ENCODE measurements at regions not wholly inside any gene's neighbourhood (a gene's known extent, or its start where the extent isn't known, plus 50 kb on each side); places are given as distances from the start of the nearest gene placed in this dataset.

- Histone ChIP-seq H3K9me3 (ENCODE audit: severe bottlenecking) (no peaks in the 10 kb centered on the region), H3K27ac (ENCODE audit: poor library complexity, severe bottlenecking) (no peak overlapping the region), H3K27me3 (ENCODE audit: insufficient read depth, poor library complexity, severe bottlenecking) (peaks cover 4% of the 10 kb centered on the region), H3K4me1 (ENCODE audit: insufficient read depth, poor library complexity, severe bottlenecking) (no peaks in the 10 kb centered on the region), H3K4me3 (ENCODE audit: severe bottlenecking) (no peak overlapping the region), H3K36me3 (ENCODE audit: low read depth) (no peaks in the 10 kb centered on the region)
- DNase-seq (ENCODE audit: low spot score) (no peak), ATAC-seq (ENCODE audit: low read depth) (no peak)
- TF ChIP-seq CTCF (IDR thresholded peaks at IDR 0.05; ENCODE audit: poor library complexity, severe bottlenecking), result no peak
These were observed 227.6 kb downstream of the MINAR1 start for GRCh38 chr15:79659691-79660090.

GRCh38 chr15:79661411-79661810, 229.3 kb downstream of the MINAR1 start:
- Histone ChIP-seq H3K27me3 (ENCODE audit: insufficient read depth, poor library complexity, severe bottlenecking) (peaks cover 4% of the 10 kb centered on the region), H3K4me1 (ENCODE audit: insufficient read depth, poor library complexity, severe bottlenecking) (no peaks in the 10 kb centered on the region), H3K36me3 (ENCODE audit: low read depth) (no peaks in the 10 kb centered on the region), H3K27ac (ENCODE audit: poor library complexity, severe bottlenecking) (no peak overlapping the region), H3K9me3 (ENCODE audit: severe bottlenecking) (no peaks in the 10 kb centered on the region), H3K4me3 (ENCODE audit: severe bottlenecking) (no peak overlapping the region)
- ATAC-seq (ENCODE audit: low read depth), result no peak
- DNase-seq (ENCODE audit: low spot score), result no peak
- no peak for TF ChIP-seq CTCF (IDR thresholded peaks at IDR 0.05; ENCODE audit: poor library complexity, severe bottlenecking)

- peak; percentile 11 for TF ChIP-seq CTCF (IDR thresholded peaks at IDR 0.05; ENCODE audit: poor library complexity, severe bottlenecking)
- Histone ChIP-seq H3K9me3 (ENCODE audit: severe bottlenecking) (no peaks in the 10 kb centered on the region), H3K27me3 (ENCODE audit: insufficient read depth, poor library complexity, severe bottlenecking) (no peaks in the 10 kb centered on the region), H3K27ac (ENCODE audit: poor library complexity, severe bottlenecking) (peak overlapping the region; percentile 36), H3K4me1 (ENCODE audit: insufficient read depth, poor library complexity, severe bottlenecking) (peaks cover 14% of the 10 kb centered on the region), H3K4me3 (ENCODE audit: severe bottlenecking) (no peak overlapping the region), H3K36me3 (ENCODE audit: low read depth) (no peaks in the 10 kb centered on the region)
- DNase-seq (ENCODE audit: low spot score) (no peak), ATAC-seq (ENCODE audit: low read depth) (peak; percentile 87)
These were observed 223.2 kb downstream of the MTHFS start for GRCh38 chr15:79673416-79674123.

- H3K36me3 ChIP-seq (ENCODE audit: low read depth), result no peaks in the 10 kb centered on the region
- H3K4me3 ChIP-seq (ENCODE audit: severe bottlenecking), result no peak overlapping the region
- H3K27ac ChIP-seq (ENCODE audit: poor library complexity, severe bottlenecking), result peak overlapping the region; percentile 36
- no peaks in the 10 kb centered on the region for H3K27me3 ChIP-seq (ENCODE audit: insufficient read depth, poor library complexity, severe bottlenecking)
- ATAC-seq (ENCODE audit: low read depth) (no peak; the same call in 2 of the 3 replicates), DNase-seq (ENCODE audit: low spot score) (no peak)
- TF ChIP-seq CTCF (IDR thresholded peaks at IDR 0.05; ENCODE audit: poor library complexity, severe bottlenecking), result no peak
- H3K9me3 ChIP-seq (ENCODE audit: severe bottlenecking), result no peaks in the 10 kb centered on the region
- H3K4me1 ChIP-seq (ENCODE audit: insufficient read depth, poor library complexity, severe bottlenecking), result peaks cover 14% of the 10 kb centered on the region
These were observed 222.7 kb downstream of the MTHFS start for GRCh38 chr15:79674124-79674465.

GRCh38 chr15:79675982-79676381, 220.8 kb downstream of the MTHFS start:
- Histone ChIP-seq H3K9me3 (ENCODE audit: severe bottlenecking) (no peaks in the 10 kb centered on the region), H3K4me3 (ENCODE audit: severe bottlenecking) (no peak overlapping the region), H3K36me3 (ENCODE audit: low read depth) (no peaks in the 10 kb centered on the region), H3K27ac (ENCODE audit: poor library complexity, severe bottlenecking) (no peak overlapping the region), H3K4me1 (ENCODE audit: insufficient read depth, poor library complexity, severe bottlenecking) (peaks cover 27% of the 10 kb centered on the region), H3K27me3 (ENCODE audit: insufficient read depth, poor library complexity, severe bottlenecking) (no peaks in the 10 kb centered on the region)
- ATAC-seq (ENCODE audit: low read depth) (no peak), DNase-seq (ENCODE audit: low spot score) (no peak)
- TF ChIP-seq CTCF (IDR thresholded peaks at IDR 0.05; ENCODE audit: poor library complexity, severe bottlenecking), result no peak
